Erythroblast (primary cell): ENCODE measurements at regions not wholly inside any gene's neighbourhood (a gene's known extent, or its start where the extent isn't known, plus 50 kb on each side); places are given as distances from the start of the nearest gene placed in this dataset.

Source experiments
- GATA1 ChIP-seq: IDR thresholded peaks from 2 replicates; pipeline ENCODE4 v1.6.1; 2011; ENCODE audit warnings: low read depth, mild to moderate bottlenecking, control low read depth, low read length, moderate library complexity
- POLR2A ChIP-seq: IDR thresholded peaks from 2 replicates; pipeline ENCODE4 v1.6.1; 2011; ENCODE audit warnings: mild to moderate bottlenecking, low read length

DNA sequence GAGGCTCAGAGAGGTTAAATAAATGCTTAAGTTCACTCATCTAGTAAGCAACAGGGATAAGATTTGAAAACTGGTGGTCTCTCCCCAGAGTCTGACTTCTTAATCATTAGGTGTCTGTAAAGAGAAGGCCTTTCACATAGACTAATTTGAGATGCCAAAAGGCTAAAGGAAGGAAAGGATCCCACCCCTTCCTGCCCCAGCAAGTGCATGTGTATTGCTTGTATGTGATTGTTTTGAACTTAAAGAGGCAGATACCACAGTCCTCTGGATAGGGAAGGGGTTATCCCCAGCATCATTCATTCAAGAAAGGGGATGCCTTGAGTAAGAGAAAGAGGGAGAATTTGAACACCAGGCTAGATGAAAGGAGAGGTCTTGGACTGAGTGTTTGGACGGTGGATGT lies 192.0 kb downstream of the OGFRL1 start:
- TF ChIP-seq POLR2A (no peak), GATA1 (no peak)
